ENCODE measurements at regions not wholly inside any gene's neighbourhood (a gene's known extent, or its start where the extent isn't known, plus 50 kb on each side); places are given as distances from the start of the nearest gene placed in this dataset.
"Not testable (repeated sequence)": the region's sequence is repeated elsewhere in the genome, so short reads cannot be mapped to it uniquely, and the experiment has no call there.

DNA sequence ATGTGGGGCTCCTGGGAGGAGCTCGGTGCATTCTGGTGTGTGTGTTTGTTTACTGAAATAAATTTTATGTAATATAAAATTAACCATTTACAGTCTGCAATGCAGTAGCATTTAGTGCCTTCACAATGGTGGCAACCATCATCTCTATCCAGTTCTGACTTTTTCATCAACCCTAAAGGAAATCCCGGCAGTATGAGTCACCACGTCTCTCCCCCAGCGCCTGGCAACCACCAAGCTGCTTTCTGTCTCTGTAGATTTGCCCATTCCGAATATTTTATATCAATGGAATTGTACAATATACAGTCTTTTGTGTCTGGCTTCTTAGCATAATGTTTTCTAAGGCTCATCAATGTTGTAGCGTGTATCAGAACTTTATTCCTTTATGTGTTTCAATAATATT is 300.5 kb downstream of the MIAT start:
- no peak for DNase-seq (ENCODE audit: extremely low read depth, low read depth, low spot score)

DNA sequence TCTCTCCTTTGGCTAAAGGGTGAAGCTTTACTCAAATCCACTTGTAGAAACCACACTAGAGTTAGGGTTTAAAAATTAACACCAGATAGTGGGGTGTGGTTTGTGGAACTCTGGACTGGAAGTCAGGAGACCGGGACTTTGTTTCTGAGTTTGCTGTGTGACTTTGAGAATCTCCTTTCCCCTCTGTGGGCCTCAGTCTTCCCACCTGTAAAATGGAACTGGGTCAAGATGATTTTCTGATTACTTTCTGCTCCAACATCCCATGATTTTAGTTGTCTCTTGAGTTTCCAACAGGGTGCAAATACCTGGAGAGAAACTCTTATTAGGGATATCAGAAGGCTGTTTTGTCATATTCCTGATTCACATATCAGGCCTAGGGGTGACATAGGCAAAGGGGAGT is 301.0 kb downstream of the MIAT start:
- DNase-seq (ENCODE audit: extremely low read depth, low read depth, low spot score): no peak

DNA sequence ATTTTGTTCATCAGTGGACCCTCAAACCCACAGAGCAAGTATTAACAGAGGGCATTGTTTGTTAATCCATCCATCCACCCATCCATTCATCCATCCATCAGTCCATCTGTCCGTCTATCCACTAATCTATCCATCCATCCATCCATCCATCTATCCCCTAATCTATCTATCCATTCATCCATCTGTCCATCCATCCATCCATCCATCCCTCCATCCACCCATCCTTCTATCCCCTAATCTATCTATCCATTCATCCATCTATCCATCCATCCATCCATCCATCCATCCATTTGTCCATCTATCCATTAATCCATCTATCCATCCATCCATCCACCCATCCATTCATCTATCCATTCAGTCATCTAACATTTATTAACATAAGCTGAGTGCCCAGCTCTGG is 307.3 kb downstream of the MIAT start:
- no peak for DNase-seq (ENCODE audit: extremely low read depth, low read depth, low spot score)

DNA sequence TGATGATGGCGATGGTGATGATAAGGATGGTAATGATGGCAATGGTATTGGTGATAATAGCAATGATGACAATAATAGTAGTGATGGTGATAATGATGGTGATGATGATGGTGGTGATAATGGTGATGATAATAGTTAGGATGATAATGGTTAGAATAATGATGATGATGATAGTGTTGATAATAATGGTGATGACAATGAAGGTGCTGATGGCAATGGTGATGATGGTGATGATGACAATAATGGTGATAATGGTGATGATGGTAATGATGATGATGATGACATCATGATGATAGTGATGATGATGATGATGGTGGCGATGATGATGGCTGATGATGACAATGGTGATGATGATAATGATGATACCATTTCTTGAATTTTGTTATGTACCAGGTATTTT is 309.9 kb downstream of the MIAT start:
- DNase-seq (ENCODE audit: extremely low read depth, low read depth, low spot score): no peak

DNA sequence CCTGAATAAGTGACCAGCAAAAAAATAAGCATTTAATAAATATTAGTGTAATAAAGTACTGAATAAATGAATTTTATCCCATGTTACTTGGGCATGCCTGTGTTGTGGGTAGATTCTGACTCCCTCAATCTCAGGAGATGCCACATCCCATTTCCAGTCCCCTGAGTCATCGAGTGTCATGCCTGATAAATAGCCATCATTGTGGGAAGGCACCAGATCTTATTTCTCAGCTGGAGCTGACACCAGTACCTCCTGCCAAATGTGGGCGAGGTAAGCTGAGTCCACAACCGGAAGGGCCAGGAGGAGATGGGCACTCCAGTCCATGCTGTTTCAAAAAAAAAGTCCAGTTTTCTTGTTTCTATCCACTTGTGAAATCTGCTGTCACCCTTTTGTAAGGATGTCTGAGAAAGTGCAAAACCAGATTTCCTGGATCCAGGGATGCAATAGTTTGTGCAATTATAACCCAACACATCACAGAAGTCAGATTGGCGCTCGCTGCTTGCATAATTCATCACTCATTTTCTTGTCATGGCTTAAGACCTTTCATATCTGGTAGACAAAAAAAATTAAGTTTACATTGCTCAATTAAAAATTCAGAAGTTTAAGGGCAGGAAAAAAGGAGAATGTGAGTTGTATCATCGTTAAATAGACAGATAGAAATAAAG is 311.6 kb downstream of the MIAT start:
- no peak for DNase-seq (ENCODE audit: extremely low read depth, low read depth, low spot score)

DNA sequence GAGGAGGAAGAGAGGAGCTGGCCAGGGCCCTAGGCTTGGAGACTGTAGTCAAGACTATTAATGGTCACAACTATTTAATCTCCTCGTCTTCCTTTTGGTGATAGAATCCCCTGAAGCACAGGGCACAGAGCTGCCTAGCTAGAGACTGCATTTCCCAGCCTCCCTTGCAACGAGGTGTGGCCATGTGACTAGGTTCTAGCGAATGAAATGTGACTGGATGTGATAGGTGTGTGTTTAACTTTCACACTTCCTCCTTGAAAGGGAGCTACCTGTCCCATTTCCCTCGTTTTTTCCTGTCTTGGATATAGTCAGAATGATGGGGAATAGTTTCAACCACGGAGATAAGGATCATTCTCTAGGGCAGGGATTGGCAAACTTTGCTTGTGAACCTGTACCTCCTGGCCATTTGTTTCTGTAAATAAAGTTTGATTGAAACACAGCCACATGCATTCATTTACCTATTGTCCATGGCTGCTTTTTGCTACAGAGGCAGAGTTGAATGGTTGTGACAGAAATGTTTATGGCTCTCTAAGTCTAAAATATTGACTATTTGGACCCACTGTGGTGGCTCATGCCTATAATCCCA is 313.5 kb downstream of the MIAT start:
- no peak for DNase-seq (ENCODE audit: extremely low read depth, low read depth, low spot score)

DNA sequence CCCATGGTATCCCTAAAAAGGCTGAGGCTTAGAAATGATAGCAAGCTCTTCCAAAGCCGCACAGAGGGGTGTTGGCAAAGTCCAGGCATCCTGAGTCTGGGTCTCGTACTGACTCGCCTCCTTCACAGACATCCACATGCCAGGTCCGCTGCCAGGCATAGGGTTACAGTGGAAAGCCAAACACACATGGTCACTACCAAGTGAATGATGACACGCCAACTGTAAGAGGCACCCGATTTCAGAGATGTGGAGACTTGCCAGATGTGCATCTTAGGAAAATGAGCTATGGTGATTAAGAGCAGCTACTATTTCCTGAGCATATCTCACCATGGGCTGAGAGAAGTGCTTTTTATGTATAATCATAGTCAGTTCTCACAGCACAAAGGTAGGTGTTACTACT is 314.9 kb downstream of the MIAT start:
- DNase-seq (ENCODE audit: extremely low read depth, low read depth, low spot score): no peak

DNA sequence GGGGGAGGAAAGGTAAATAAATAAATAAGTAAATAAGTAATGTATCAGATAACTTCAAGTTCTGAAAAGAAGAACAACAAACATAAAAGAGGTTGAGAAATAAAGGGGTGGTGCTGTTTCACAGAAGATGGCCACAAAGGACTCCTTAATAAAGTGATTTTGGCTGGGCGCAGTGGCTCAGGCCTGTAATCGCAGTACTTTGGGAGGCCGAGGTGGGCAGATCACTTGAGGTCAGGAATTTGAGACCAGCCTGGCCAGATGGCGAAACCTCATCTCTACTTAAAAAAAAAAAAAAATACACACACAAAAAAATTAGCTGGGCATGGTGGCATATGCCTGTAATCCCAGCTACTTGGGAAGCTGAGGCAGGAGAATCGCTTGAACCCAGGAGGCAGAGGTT is 315.5 kb downstream of the MIAT start:
- not testable (repeated sequence) for DNase-seq (ENCODE audit: extremely low read depth, low read depth, low spot score)

DNA sequence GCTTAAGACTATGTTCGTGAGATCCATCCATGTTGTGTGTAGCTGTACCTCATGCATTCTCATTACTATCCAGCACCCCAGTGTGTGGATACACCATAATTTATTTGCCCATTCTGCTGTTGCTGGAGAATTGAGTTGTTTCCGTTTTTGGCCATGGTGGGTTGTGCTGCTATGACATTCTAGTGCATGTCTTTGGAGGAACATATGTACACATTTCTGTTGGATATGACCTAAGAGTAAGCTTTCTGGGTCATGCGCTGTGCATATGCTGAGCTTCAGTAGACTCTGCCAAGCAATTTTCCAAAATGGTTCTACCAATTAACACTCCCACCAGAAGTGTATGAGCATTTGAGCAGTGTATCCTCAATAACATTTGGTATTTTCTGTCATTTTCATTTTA is 316.6 kb downstream of the MIAT start:
- no peak for DNase-seq (ENCODE audit: extremely low read depth, low read depth, low spot score)

DNA sequence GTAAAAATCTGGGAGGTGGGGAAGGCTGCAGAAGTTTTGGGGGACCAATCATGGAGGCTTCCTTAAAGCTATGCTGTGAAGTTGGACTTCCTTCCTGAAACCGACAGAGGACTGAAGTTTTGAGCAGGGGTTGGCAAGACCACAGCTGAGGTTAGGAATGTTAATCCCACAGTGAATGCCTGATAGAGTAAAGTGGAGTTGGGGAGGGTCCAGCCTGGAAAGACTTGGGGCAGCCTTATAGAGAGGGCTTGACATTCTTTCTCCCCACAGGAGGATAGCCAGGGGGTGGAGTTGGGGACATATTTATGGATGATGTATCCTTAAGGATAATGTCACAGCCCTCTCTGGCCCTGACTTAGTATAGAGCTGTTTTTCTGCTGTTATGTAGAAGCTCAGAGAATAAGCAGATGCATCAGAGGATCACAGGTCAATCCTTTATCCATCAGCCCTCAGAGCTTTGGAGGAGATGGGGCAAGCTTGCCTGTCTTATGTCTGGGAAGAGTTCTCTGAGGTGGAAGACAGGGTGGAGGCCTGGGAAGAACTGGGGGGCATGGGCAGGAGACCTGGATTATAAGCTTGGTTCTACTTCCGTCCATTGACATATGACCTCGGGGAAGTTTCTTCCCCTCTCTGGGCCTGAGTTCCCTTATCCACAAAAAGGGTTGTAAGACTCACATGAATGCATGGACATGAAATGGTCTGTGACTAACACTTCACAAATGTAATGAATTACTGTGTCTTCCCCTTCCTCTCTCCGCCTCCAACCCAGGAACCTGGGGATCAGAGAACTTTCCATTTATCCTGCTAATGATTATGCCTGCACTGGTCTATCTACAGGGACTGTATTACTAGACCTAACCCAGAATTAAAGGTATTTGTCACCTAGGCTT is 317.8 kb downstream of the MIAT start:
- no peak for DNase-seq (ENCODE audit: extremely low read depth, low read depth, low spot score)

DNA sequence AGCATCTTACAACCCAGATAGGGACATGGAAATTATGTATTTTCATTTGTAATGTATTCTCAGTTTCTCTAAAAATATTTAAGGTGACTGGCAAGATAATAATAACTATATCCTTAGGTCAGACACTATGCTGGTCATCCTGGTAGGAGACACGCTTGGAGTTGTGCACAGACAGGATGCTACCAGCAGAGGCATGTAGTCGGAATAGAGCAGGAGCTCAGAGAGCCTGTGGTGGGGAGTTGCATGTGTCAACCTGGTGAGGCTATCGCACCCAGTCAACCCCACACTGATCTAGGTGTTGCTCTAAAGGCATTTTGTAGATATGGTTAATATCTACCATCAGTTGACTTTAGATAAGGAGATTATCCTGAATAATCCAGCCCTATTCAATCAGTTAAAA is 318.5 kb downstream of the MIAT start:
- no peak for DNase-seq (ENCODE audit: extremely low read depth, low read depth, low spot score)

DNA sequence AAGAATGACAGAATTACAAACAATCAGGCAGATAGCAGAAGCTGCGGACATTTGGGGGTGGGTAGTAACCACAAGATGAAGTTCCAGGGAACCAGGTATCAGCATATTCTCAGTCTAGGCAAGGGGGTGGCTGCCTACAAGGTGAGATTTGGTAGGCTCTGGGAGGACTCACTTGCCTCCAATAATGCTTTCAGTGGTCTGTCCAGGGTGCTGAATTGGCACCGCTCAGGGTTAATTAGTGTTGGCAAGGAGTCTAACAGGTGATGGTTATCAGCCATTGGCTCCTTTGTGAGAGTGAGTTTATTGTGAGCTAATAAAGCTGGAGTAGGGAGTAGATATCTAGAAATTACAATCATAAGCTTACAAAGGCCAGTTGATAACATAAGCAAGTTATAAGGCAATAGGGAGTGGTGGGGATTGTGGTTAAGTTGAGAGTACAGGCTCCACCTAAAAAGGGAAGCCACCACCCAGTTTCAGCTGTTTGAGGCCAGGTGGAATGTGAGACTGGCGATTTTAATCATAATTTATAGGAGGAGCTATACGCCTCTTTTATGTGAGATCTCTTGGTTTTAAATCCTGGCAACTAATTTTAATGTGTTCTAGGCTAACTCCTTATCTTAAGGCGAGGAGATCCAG is 320.5 kb downstream of the MIAT start:
- no peak for DNase-seq (ENCODE audit: extremely low read depth, low read depth, low spot score)

DNA sequence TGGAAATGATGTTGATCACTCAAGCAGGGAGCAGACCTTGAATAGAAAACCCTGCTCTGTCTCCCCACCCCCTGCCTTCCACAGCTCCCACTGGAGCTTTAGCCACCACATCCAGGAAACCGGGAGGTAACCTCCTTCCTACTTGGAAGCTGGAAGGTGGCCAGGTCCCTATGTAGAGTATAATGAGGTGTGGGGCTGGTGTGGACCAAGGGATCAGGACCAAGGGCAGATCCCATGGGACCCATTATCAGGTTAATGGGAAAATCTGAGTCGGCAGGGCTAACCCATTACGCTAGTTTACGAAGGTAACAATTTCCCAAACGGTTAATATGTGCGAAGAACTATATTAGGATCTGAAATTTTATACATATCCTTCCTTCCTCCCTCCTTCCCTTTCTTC is 321.9 kb downstream of the MIAT start:
- DNase-seq (ENCODE audit: extremely low read depth, low read depth, low spot score): no peak

DNA sequence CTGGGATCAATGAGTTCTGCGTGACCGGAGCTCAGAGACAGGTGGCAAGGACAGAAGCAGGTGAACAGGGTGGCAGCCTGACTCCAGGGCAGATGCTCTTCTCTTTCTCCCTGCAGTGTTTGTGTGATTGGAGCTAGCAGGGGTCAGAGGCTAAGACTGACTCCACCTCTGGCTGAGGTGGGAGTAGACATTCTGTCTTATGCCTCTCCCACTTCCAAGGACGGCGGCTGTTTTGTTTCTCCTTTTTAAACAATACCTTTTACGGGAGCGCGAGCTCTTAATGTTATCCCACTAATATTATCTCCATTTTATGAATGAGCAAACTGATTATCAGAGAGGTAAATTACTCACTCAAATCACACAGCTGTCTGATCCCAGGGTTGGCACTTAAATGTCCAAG is 323.7 kb downstream of the MIAT start:
- no peak for DNase-seq (ENCODE audit: extremely low read depth, low read depth, low spot score)

DNA sequence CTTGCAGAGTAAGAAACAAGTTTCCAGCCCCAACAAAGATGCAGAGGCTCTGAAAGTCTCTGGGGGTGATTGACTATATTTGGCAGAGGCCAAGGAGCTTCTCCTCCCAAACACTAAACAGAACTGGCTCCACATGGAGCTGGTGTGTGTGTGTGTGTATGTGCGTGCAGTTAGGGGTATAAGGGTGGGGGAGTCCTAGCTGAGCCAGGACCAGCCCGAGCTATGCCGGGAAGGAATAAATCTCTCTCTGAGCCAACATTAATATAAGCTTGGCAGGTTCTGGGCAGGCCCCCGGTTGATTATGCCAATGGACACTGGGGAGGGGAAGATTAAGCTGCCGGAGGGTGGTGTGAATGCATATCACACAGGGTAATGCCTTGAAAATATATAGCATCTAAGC is 324.2 kb downstream of the MIAT start:
- no peak for DNase-seq (ENCODE audit: extremely low read depth, low read depth, low spot score)

DNA sequence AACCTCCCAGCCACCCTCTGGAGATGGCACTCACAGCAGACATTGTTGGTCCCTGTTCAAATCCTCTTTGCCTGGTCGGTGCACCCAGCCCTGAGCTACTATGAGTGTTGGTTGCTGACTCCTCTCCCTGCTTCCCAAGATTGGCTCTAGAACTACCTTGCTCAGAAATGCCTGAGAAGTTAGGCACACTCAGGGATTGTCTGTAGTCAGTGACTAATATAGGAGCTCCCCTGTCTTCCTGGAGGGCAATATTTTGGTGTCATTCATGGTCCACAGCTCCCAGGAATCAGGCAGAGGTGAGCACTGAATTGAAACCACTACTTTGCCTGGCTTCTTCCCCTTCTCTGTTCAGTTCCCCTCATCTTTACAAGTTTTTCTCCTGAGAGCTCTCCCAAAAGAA is 325.9 kb downstream of the MIAT start:
- no peak for DNase-seq (ENCODE audit: extremely low read depth, low read depth, low spot score)

DNA sequence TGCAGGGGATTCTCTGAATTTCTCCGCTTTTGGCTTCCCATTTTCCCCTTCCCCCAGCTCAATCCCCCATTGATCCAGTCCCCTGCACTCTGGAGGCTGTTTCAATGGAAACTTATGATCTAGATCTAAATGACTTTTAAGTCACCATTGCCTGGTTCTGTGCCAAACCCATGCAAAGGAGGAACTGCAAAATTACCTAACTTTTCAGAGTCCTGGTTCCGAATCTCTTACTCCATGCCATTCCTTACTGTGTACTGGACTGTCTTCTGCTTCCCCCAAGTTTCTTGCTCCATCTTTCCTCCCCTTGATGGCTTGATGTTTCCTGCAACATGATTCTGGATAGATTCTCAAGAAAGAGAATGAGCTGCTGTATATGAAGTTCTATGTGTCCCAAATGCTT is 327.8 kb downstream of the MIAT start:
- DNase-seq (ENCODE audit: extremely low read depth, low read depth, low spot score): no peak

DNA sequence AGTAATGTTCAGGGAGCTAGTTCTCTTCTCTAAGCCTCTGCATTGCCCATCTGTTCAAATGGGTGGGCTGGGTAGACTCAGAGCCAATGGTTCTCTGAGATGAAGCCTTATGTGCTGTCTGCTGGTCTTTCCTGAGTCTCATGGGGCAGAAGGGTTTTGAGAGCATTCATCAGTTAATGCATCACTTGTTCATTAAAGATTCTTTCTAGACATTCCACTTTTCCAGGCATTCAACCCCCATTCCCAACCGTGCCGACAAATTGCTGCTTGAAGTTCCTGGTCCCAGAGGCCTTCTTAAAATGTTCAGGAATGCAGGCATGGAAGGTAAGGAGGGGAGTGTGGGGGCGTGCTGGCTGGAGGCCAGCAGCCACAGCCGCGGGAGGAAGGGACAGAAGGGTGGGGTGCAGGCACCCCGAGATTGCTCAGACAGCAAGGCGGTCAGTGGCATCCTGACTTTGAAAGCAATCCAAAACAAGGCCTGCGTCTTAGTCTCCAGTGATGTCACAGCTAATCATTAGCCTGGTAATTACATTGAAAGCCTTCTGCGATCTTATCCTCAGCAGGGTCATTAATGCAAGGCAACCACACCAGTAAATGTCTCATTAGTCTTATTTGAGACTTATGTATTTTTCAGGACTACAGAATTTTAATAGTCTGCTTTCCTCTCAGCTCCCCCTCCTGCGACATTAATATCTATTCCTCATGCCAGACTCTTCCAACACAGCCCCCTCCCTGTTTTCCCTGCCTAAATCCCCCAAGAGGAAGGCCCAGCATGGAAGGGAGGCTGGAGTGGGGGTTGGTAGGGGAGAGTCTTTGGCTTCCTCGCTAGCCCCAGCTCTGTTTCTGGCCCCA is 328.8 kb downstream of the MIAT start:
- no peak for DNase-seq (ENCODE audit: extremely low read depth, low read depth, low spot score)

DNA sequence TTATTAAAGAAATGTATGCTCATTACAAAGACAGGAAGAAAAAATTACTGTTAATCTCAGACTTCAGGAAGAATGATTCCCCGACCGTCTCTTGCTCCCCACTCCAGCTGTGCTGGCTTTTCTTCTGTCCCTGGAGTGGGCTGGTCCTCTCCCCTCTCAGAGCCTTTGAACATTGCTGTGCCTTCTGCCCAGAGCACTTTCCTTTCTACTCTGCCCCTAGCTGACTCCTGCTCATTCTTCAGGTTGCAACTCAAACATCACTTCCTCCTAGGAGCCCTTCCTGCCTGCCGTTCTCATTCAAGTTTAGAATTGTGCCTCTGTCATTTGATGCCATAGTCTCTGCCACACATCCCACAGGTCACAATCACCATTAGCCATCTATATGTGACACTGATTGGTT is 329.5 kb downstream of the MIAT start:
- DNase-seq (ENCODE audit: extremely low read depth, low read depth, low spot score): no peak

DNA sequence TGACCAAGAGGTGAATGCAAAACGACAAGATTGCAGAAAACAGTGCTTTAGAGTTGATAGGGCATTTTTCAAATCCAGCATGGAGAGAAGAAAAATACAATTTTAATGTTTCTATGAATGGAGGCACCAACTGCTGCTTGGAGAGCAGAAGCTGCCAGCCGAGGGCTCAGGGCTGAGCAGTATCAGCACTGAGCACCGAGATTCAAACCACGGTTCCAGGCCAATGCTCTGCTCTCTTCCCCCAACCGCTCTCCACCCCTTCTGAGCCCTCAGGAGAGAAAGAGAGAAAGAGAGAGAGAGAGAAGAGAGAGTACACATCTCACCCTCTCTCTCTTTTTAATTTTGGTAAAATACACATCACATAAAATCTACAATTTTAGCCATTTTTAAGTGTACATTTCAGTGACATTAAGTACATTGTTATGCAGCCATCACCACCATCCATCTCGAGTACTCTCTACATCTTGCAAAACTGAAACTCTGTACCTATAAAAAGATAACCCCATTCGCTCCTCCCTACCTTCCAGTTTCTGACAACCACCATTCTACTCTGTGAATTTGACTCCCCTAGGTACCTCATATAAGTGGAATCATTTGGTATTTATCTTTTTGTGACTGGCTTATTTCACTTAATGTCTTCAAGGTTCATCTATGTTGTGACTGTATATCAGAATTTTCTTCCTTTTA is 333.3 kb downstream of the MIAT start:
- DNase-seq (ENCODE audit: extremely low read depth, low read depth, low spot score): no peak

Measured in glomerular endothelial cell (primary cell).